ENCODE measurements at regions not wholly inside any gene's neighbourhood (a gene's known extent, or its start where the extent isn't known, plus 50 kb on each side); places are given as distances from the start of the nearest gene placed in this dataset.

- no peak for TF ChIP-seq CTCF (IDR thresholded peaks at IDR 0.05 in 8 of 11, conservative IDR thresholded peaks at IDR 0.05 in 3 of 11)
- TF ChIP-seq POLR2A (IDR thresholded peaks at IDR 0.05) = no peak
- no peak for TF ChIP-seq POLR2AphosphoS5 (IDR thresholded peaks at IDR 0.05)
These were observed 111.6 kb upstream of the PPP2R5A start for GRCh38 chr1:212173567-212173966.
